HG03066 (cell line): ENCODE measurements at regions not wholly inside any gene's neighbourhood (a gene's known extent, or its start where the extent isn't known, plus 50 kb on each side); places are given as distances from the start of the nearest gene placed in this dataset.
"Not testable (repeated sequence)": the region's sequence is repeated elsewhere in the genome, so short reads cannot be mapped to it uniquely, and the experiment has no call there.

Experiments
- ATAC-seq: cut with Tn5 transposase; IDR thresholded peaks from one replicate; pipeline ENCODE4 v1.9.1; 2021; ENCODE audit warnings: low read depth; ENCODE audit not compliant: unreplicated experiment

- ATAC-seq, result no peak
Measured at GRCh38 chr13:110045919-110046318, 259.5 kb upstream of the IRS2 start.

GRCh38 chr13:110045202-110045601, 258.8 kb upstream of the IRS2 start:
- ATAC-seq, result no peak

- no peak for ATAC-seq
Measured at GRCh38 chr13:110044551-110045111, 258.2 kb upstream of the IRS2 start.

- no peak for ATAC-seq
Measured at GRCh38 chr13:110042253-110042950, 256.0 kb upstream of the IRS2 start.

- not testable (repeated sequence) for ATAC-seq
Measured at GRCh38 chr13:110041638-110042037, 255.3 kb upstream of the IRS2 start.

GRCh38 chr13:110037925-110038573, 251.7 kb upstream of the IRS2 start:
- no peak for ATAC-seq

- no peak for ATAC-seq
Measured at GRCh38 chr13:110036060-110036459, 249.7 kb upstream of the IRS2 start.

- no peak for ATAC-seq
Measured at GRCh38 chr13:110034031-110034549, 247.7 kb upstream of the IRS2 start.

- no peak for ATAC-seq
Measured at GRCh38 chr13:110032969-110033368, 246.6 kb upstream of the IRS2 start.

GRCh38 chr13:110030394-110030928, 244.1 kb upstream of the IRS2 start:
- ATAC-seq, result no peak

GRCh38 chr13:110028838-110029621, 242.6 kb upstream of the IRS2 start:
- ATAC-seq, result no peak

- ATAC-seq, result no peak
Measured at GRCh38 chr13:110028311-110028710, 241.9 kb upstream of the IRS2 start.

- no peak for ATAC-seq
Measured at GRCh38 chr13:110027470-110028240, 241.3 kb upstream of the IRS2 start.

GRCh38 chr13:110024645-110024980, 238.2 kb upstream of the IRS2 start:
- no peak for ATAC-seq

- ATAC-seq, result no peak
Measured at GRCh38 chr13:110023729-110024644, 237.6 kb upstream of the IRS2 start.

GRCh38 chr13:110018009-110018408, 231.6 kb upstream of the IRS2 start:
- ATAC-seq, result no peak

GRCh38 chr13:110017379-110017778, 231.0 kb upstream of the IRS2 start:
- ATAC-seq, result no peak

GRCh38 chr13:110015253-110015652, 228.9 kb upstream of the IRS2 start:
- no peak for ATAC-seq

- ATAC-seq, result no peak
Measured at GRCh38 chr13:110014719-110015118, 228.3 kb upstream of the IRS2 start.
